MM.1S (cell line): ENCODE measurements at regions not wholly inside any gene's neighbourhood (a gene's known extent, or its start where the extent isn't known, plus 50 kb on each side); places are given as distances from the start of the nearest gene placed in this dataset.

Source experiments
- DNase-seq: peaks from one replicate; pipeline ENCODE4 v3.0.0-alpha.2; 2015
- H2AFZ ChIP-seq: fragments of 300-600 bp; sonication (generic); 2 replicates; pipeline ENCODE4 v1.6.0; 2016; ENCODE audit warnings: antibody characterized with exemption, low read length
- H3F3A ChIP-seq: fragments of 300-600 bp; sonication (generic); 2 replicates; pipeline ENCODE4 v1.6.1; 2016; ENCODE audit warnings: mild to moderate bottlenecking, antibody characterized with exemption, low read length, moderate library complexity, mixed read lengths; ENCODE audit not compliant: insufficient read depth
- H3K27ac ChIP-seq: fragments of 300-600 bp; sonication (generic); 2 replicates; pipeline ENCODE4 v1.5.1; 2016; ENCODE audit warnings: mild to moderate bottlenecking, low read length
- H3K27me3 ChIP-seq: fragments of 300-600 bp; sonication (generic); replicated peaks from 2 replicates; pipeline ENCODE4 v1.6.0; 2016; ENCODE audit warnings: low read length; ENCODE audit not compliant: insufficient read depth
- H3K36me3 ChIP-seq: fragments of 300-600 bp; sonication (generic); replicated peaks from 2 replicates; pipeline ENCODE4 v1.6.1; 2016; ENCODE audit warnings: mild to moderate bottlenecking, low read length, mixed read lengths; ENCODE audit not compliant: insufficient read depth
- H3K4me1 ChIP-seq: fragments of 300-600 bp; sonication (generic); 2 replicates; pipeline ENCODE4 v1.6.1; 2016; ENCODE audit warnings: low read length, mixed read lengths
- H3K4me2 ChIP-seq: fragments of 300-600 bp; sonication (generic); 2 replicates; pipeline ENCODE4 v1.6.0; 2016; ENCODE audit warnings: low read depth, low read length
- H3K4me3 ChIP-seq: fragments of 300-600 bp; sonication (generic); 2 replicates; pipeline ENCODE4 v1.5.1; 2016; ENCODE audit warnings: low read length, mixed read lengths
- H3K79me2 ChIP-seq: fragments of 300-600 bp; sonication (generic); 2 replicates; pipeline ENCODE4 v1.6.1; 2016; ENCODE audit warnings: mixed run types, low read length, mixed read lengths
- H3K9ac ChIP-seq: fragments of 300-600 bp; sonication (generic); 2 replicates; pipeline ENCODE4 v1.6.1; 2016; ENCODE audit warnings: low read length, mixed read lengths
- H3K9me2 ChIP-seq: fragments of 300-600 bp; sonication (generic); replicated peaks from 2 replicates; pipeline ENCODE4 v1.6.1; 2016; ENCODE audit warnings: mild to moderate bottlenecking, low read length, mixed read lengths; ENCODE audit not compliant: insufficient read depth
- H3K9me3 ChIP-seq: fragments of 300-600 bp; sonication (generic); replicated peaks from 2 replicates; pipeline ENCODE4 v1.6.1; 2016; ENCODE audit warnings: mild to moderate bottlenecking, low read length, mixed read lengths; ENCODE audit not compliant: insufficient read depth
- H4K20me1 ChIP-seq: fragments of 300-600 bp; sonication (generic); 2 replicates; pipeline ENCODE4 v1.6.1; 2016; ENCODE audit warnings: mild to moderate bottlenecking, low read length, moderate library complexity, mixed read lengths; ENCODE audit not compliant: insufficient read depth
- CTCF ChIP-seq: fragments of 300-600 bp; sonication (generic); IDR thresholded peaks from 2 replicates; pipeline ENCODE4 v1.5.1; 2016; ENCODE audit warnings: antibody characterized with exemption, low read length, mixed read lengths
- EZH2 ChIP-seq: fragments of 300-600 bp; sonication (generic); optimal IDR thresholded peaks from 2 replicates; pipeline ENCODE3; 2017; ENCODE audit warnings: low read depth, mild to moderate bottlenecking, antibody characterized with exemption, low read length, mixed read lengths
- EZH2phosphoT487 ChIP-seq: fragments of 300-600 bp; sonication (generic); IDR thresholded peaks from 2 replicates; pipeline ENCODE4 v1.6.1; 2018; ENCODE audit warnings: antibody characterized with exemption, low read length

DNA sequence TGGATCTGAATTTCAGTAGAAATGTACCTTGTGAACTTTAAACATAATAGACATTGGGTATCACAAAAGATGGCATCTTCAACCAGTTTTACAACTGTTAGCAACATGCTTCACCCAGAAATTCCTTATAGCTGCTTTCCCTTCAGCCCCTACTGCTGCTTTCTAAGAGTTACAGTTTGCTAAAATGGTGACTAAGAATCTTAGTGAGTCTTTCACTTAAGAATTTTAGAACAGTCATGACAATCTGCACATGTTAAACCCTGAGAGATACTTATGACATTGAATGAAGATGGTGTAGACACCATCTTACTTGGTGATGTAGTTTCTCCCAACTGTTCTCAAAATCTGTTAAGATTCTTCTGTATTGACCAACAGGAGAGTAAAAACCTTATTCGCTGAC lies 129.7 kb upstream of the UBE2E1 start:
- Histone ChIP-seq H3K9ac (no peak overlapping the region), H3K4me1 (peaks cover 7% of the 10 kb centered on the region; the same call in 1 of the 2 replicates), H3K4me2 (no peak overlapping the region), H4K20me1 (no peaks in the 10 kb centered on the region), H3K9me2 (no peaks in the 10 kb centered on the region), H3K79me2 (no peaks in the 10 kb centered on the region), H3K36me3 (no peaks in the 10 kb centered on the region), H3K9me3 (no peaks in the 10 kb centered on the region), H3K4me3 (no peak overlapping the region), H2AFZ (no peak overlapping the region), H3K27me3 (no peaks in the 10 kb centered on the region), H3F3A (no peaks in the 10 kb centered on the region), H3K27ac (no peak overlapping the region)
- DNase-seq, result no peak
- TF ChIP-seq EZH2, result no peak
- TF ChIP-seq EZH2phosphoT487, result no peak
- no peak for TF ChIP-seq CTCF

DNA sequence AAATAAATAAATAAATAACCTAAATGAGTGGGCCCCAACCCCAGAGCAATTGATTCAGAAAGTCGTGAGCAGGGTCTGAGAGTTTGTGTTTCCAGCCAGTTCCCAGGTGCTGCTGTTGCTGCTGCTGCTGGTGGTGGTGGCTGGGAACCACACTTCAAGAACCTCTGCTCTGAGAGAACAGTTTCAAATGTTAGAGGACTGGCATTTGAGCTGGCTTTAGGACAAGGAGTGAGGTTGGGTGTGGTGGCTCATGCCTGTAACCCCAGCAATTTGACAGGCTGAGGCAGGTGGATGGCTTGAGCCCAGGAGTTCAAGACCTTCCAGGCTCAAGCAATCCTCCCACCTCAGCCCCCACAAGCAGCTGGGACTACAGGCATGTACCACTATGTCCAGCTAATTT lies 123.1 kb upstream of the UBE2E1 start:
- no peak overlapping the region for H2AFZ ChIP-seq
- TF ChIP-seq EZH2, result no peak
- no peak for TF ChIP-seq EZH2phosphoT487
- TF ChIP-seq CTCF, result no peak
- no peaks in the 10 kb centered on the region for H4K20me1 ChIP-seq
- H3K36me3 ChIP-seq, result no peaks in the 10 kb centered on the region
- no peak overlapping the region for H3K4me2 ChIP-seq
- H3K27me3 ChIP-seq, result no peaks in the 10 kb centered on the region
- H3K4me3 ChIP-seq, result no peak overlapping the region
- no peak for DNase-seq
- H3K9me3 ChIP-seq, result no peaks in the 10 kb centered on the region
- H3K9ac ChIP-seq, result no peak overlapping the region
- H3K79me2 ChIP-seq, result no peaks in the 10 kb centered on the region
- no peaks in the 10 kb centered on the region for H3F3A ChIP-seq
- H3K4me1 ChIP-seq, result no peaks in the 10 kb centered on the region
- no peaks in the 10 kb centered on the region for H3K9me2 ChIP-seq
- H3K27ac ChIP-seq, result no peak overlapping the region

DNA sequence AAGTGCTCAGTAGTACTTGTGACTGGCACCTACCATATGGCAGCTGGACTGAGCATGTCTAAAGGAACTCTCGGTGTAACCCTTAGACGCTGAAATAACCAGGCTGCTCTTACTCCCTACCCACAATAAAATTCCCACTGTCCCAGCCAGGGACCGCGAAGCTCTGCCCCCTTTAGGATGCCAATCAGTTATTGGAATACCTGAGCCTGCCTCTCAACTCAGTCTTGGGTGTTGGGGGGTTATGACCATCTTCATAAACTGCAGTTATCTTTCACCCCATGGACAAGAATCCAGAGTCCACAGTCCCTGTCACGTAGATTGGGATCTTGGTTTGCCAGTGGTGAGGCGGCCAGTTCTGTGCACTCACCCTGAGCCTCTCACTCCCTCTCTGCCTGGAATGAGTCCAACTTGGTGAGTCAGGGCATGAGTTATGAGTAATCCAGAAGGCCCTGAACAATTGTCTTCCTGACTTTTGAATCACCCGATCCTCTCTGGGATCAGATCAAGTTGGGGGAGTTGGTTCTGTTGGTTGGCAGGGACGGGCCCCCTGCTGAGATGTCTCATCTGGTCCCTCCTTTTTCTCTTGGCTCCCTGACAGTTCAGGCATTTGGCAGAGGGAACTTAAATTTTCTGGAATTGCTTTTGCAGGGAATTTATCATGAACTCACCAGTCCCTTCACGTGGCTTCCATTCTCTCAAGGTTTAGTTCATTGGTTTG lies 120.1 kb upstream of the UBE2E1 start:
- no peak overlapping the region for H3K27ac ChIP-seq
- no peak for DNase-seq
- no peak overlapping the region for H3K4me2 ChIP-seq
- no peak overlapping the region for H3K4me3 ChIP-seq
- H3K9me2 ChIP-seq, result no peaks in the 10 kb centered on the region
- no peak overlapping the region for H2AFZ ChIP-seq
- H3K9me3 ChIP-seq, result no peaks in the 10 kb centered on the region
- H3K4me1 ChIP-seq, result no peaks in the 10 kb centered on the region
- no peaks in the 10 kb centered on the region for H3K36me3 ChIP-seq
- H3K79me2 ChIP-seq, result no peaks in the 10 kb centered on the region
- H3K9ac ChIP-seq, result no peak overlapping the region
- no peaks in the 10 kb centered on the region for H4K20me1 ChIP-seq
- no peaks in the 10 kb centered on the region for H3K27me3 ChIP-seq
- H3F3A ChIP-seq, result no peaks in the 10 kb centered on the region
- no peak for TF ChIP-seq EZH2
- no peak for TF ChIP-seq EZH2phosphoT487
- TF ChIP-seq CTCF, result no peak
